B cell (primary cell): ENCODE measurements at regions not wholly inside any gene's neighbourhood (a gene's known extent, or its start where the extent isn't known, plus 50 kb on each side); places are given as distances from the start of the nearest gene placed in this dataset.

Experiments
- CTCF ChIP-seq: fragments of 200-600 bp; IDR thresholded peaks from one replicate; pipeline ENCODE4 v1.8.0; 2022; ENCODE audit warnings: antibody characterized with exemption, mild to moderate bottlenecking
- EZH2 ChIP-seq: IDR thresholded peaks from 2 replicates; pipeline ENCODE4 v1.6.1; 2012; ENCODE audit warnings: borderline replicate concordance, low read depth, mild to moderate bottlenecking, moderate library complexity, low read length; ENCODE audit not compliant: insufficient read depth, poor library complexity, severe bottlenecking

- TF ChIP-seq CTCF: no peak
- no peak for TF ChIP-seq EZH2
These were observed 192.8 kb downstream of the MED10 start for GRCh38 chr5:6185574-6185973.
